IMR-90 (cell line): ENCODE measurements at regions not wholly inside any gene's neighbourhood (a gene's known extent, or its start where the extent isn't known, plus 50 kb on each side); places are given as distances from the start of the nearest gene placed in this dataset.
A peak's percentile ranks its signal among the peaks of the same experiment; 100 is the strongest.

Experiments
- ATAC-seq: fragments of 200-7000 bp; cut with Tn5 transposase; 2 replicates; pipeline ENCODE4 v1.9.1; 2020; ENCODE audit warnings: low read depth, mild to moderate bottlenecking, moderate library complexity
- BruUV-seq: library from RNA; stranded (reverse); fragments of 400-500 nt; replicated peaks from 2 replicates; lab custom pipeline; 2021; lab: Mats Ljungman, UMichigan
- CTCF ChIA-PET: fragments of 300-600 bp; formaldehyde crosslinking; extraction: SDS; loops from one replicate; lab custom pipeline; 2021; ENCODE audit warnings: antibody characterized with exemption; lab: Yijun Ruan, JAX
- POLR2A ChIA-PET: fragments of 300-600 bp; sonication (Branson Sonifier 250); formaldehyde crosslinking; loops from one replicate; lab custom pipeline; 2022; ENCODE audit warnings: antibody characterized with exemption; ENCODE audit not compliant: unreplicated experiment; lab: Charles Lee
- DNase-seq: peaks from one replicate; pipeline ENCODE4 v3.0.0; 2013
- H2AFZ ChIP-seq: replicated peaks from 2 replicates; pipeline ENCODE3; 2013; ENCODE audit warnings: low read length, mild to moderate bottlenecking; ENCODE audit not compliant: poor library complexity
- H2AK5ac ChIP-seq: 2 replicates; pipeline ENCODE4 v1.6.1; 2013; ENCODE audit warnings: low read depth, low read length, inconsistent platforms
- H2AK9ac ChIP-seq: replicated peaks from 2 replicates; pipeline ENCODE3; 2013; ENCODE audit warnings: mild to moderate bottlenecking, low read depth, low read length, moderate library complexity; ENCODE audit not compliant: poor library complexity
- H2BK120ac ChIP-seq: 2 replicates; pipeline ENCODE4 v1.6.1; 2013; ENCODE audit warnings: low read depth, low read length, inconsistent platforms
- H2BK15ac ChIP-seq: 3 replicates; pipeline ENCODE4 v1.6.1; 2013; ENCODE audit warnings: low read depth, low read length, inconsistent platforms
- H2BK20ac ChIP-seq: 2 replicates; pipeline ENCODE4 v1.6.1; 2013; ENCODE audit warnings: low read depth, mild to moderate bottlenecking, inconsistent platforms, low read length, moderate library complexity
- H2BK5ac ChIP-seq: 2 replicates; pipeline ENCODE4 v1.6.1; 2013; ENCODE audit warnings: mild to moderate bottlenecking, low read depth, low read length, inconsistent platforms; ENCODE audit not compliant: poor library complexity, severe bottlenecking
- H3K14ac ChIP-seq: replicated peaks from 2 replicates; pipeline ENCODE4 v1.6.1; 2013; ENCODE audit warnings: low read depth, low read length, inconsistent platforms
- H3K18ac ChIP-seq: 2 replicates; pipeline ENCODE4 v1.6.1; 2013; ENCODE audit warnings: low read depth, low read length, control low read depth
- H3K23ac ChIP-seq: 2 replicates; pipeline ENCODE4 v1.6.1; 2013; ENCODE audit warnings: low read depth, low read length, inconsistent platforms
- H3K27ac ChIP-seq: 2 replicates; pipeline ENCODE4 v1.5.1; 2013; ENCODE audit warnings: mild to moderate bottlenecking, control low read depth, low read length; ENCODE audit not compliant: insufficient read depth
- H3K27me3 ChIP-seq: 2 replicates; pipeline ENCODE4 v1.6.1; 2013; ENCODE audit warnings: low read length; ENCODE audit not compliant: control insufficient read depth, insufficient read depth
- H3K36me3 ChIP-seq: 2 replicates; pipeline ENCODE4 v1.6.1; 2013; ENCODE audit warnings: low read length, mixed read lengths; ENCODE audit not compliant: control insufficient read depth, insufficient read depth
- H3K4ac ChIP-seq: 2 replicates; pipeline ENCODE4 v1.6.1; 2013; ENCODE audit warnings: low read depth, low read length, inconsistent platforms
- H3K4me1 ChIP-seq: 2 replicates; pipeline ENCODE4 v1.6.1; 2013; ENCODE audit warnings: low read length, mixed read lengths; ENCODE audit not compliant: control insufficient read depth, insufficient read depth
- H3K4me2 ChIP-seq: 2 replicates; pipeline ENCODE4 v1.6.1; 2013; ENCODE audit warnings: low read depth, mild to moderate bottlenecking, control low read depth, low read length, moderate library complexity
- H3K4me3 ChIP-seq: 2 replicates; pipeline ENCODE4 v1.5.1; 2013; ENCODE audit warnings: low read depth, mild to moderate bottlenecking, control low read depth, low read length, moderate library complexity; ENCODE audit not compliant: insufficient read depth
- H3K56ac ChIP-seq: 2 replicates; pipeline ENCODE4 v1.6.1; 2013; ENCODE audit warnings: low read length, inconsistent platforms; ENCODE audit not compliant: insufficient read depth; ENCODE audit errors: extremely low read depth
- H3K79me1 ChIP-seq, 2 experiments: 2 replicates each; pipeline ENCODE4 v1.6.1; 2013; ENCODE audit warnings: low read length in 2 of 2, inconsistent platforms in 1 of 2, low read depth in 1 of 2
- H3K9ac ChIP-seq: 2 replicates; pipeline ENCODE4 v1.6.1; 2013; ENCODE audit warnings: low read depth, low read length, control low read depth
- H3K9me1 ChIP-seq: 2 replicates; pipeline ENCODE4 v1.6.1; 2013; ENCODE audit warnings: low read length, inconsistent platforms; ENCODE audit not compliant: insufficient read depth
- H3K9me3 ChIP-seq: 2 replicates; pipeline ENCODE4 v1.6.1; 2013; ENCODE audit warnings: low read length; ENCODE audit not compliant: control insufficient read depth, insufficient read depth
- H4K20me1 ChIP-seq: 2 replicates; pipeline ENCODE4 v1.6.1; 2013; ENCODE audit warnings: low read length, inconsistent platforms; ENCODE audit not compliant: insufficient read depth
- H4K5ac ChIP-seq: 2 replicates; pipeline ENCODE4 v1.6.1; 2013; ENCODE audit warnings: mild to moderate bottlenecking, low read depth, low read length, control low read depth
- H4K8ac ChIP-seq, 2 experiments: 2 replicates each; pipeline ENCODE4 v1.6.1; 2013; ENCODE audit warnings: low read depth in 2 of 2, low read length in 2 of 2, control low read depth in 1 of 2, inconsistent platforms in 1 of 2
- H4K91ac ChIP-seq: 2 replicates; pipeline ENCODE4 v1.6.1; 2013; ENCODE audit warnings: low read depth, low read length, inconsistent platforms; ENCODE audit not compliant: insufficient read depth
- CHD1 ChIP-seq: IDR thresholded peaks from 2 replicates; pipeline ENCODE4 v1.6.1; 2012; ENCODE audit warnings: low read depth, low read length, improper control_type of control experiment
- CTCF ChIP-seq: conservative IDR thresholded peaks from 2 replicates; pipeline ENCODE4 v1.5.1; 2012; ENCODE audit warnings: mild to moderate bottlenecking, low read depth, low read length, improper control_type of control experiment
- MAZ ChIP-seq: IDR thresholded peaks from 2 replicates; pipeline ENCODE4 v1.6.1; 2012; ENCODE audit warnings: low read depth, mild to moderate bottlenecking, low read length, improper control_type of control experiment, moderate library complexity, borderline replicate concordance
- POLR2A ChIP-seq: IDR thresholded peaks from 2 replicates; pipeline ENCODE4 v1.6.1; 2012; ENCODE audit warnings: mild to moderate bottlenecking, low read depth, low read length
- RCOR1 ChIP-seq: IDR thresholded peaks from 2 replicates; pipeline ENCODE4 v1.6.1; 2012; ENCODE audit warnings: mild to moderate bottlenecking, low read length, improper control_type of control experiment; ENCODE audit not compliant: insufficient replicate concordance
- RFX5 ChIP-seq: IDR thresholded peaks from 2 replicates; pipeline ENCODE4 v1.8.0; 2012; ENCODE audit warnings: low read depth, mild to moderate bottlenecking, low read length, moderate library complexity
- WGBS, 2 experiments: methylation state at CpG; one replicate each; pipeline versions ENCODE4 v1.1.5 to v1.1.7; 2013; ENCODE audit warnings: missing lambda C conversion rate in 2 of 2; ENCODE audit not compliant: insufficient read length in 1 of 2; ENCODE audit errors: extremely low coverage in 2 of 2; 5-methylcytosine and 5-hydroxymethylcytosine counted together
- dilution Hi-C: fragments of 300-500 bp; cut with HindIII; formaldehyde crosslinking; loops from one replicate; pipeline ENCODE4 v1.14.3; 2018; ENCODE audit warnings: low sequenced_read_pairs; ENCODE audit not compliant: unreplicated experiment
- in situ Hi-C: fragments of 300-500 bp; cut with MboI; formaldehyde crosslinking; loops from 3 replicates; pipeline ENCODE4 v1.14.3; 2019; ENCODE audit warnings: low sequenced_read_pairs, inconsistent platforms, mixed read lengths
- intact Hi-C: fragments of 100-400 bp; cut with micrococcal nuclease; formaldehyde crosslinking; loops from 2 replicates; pipeline ENCODE4 v1.10.0; 2022

DNA sequence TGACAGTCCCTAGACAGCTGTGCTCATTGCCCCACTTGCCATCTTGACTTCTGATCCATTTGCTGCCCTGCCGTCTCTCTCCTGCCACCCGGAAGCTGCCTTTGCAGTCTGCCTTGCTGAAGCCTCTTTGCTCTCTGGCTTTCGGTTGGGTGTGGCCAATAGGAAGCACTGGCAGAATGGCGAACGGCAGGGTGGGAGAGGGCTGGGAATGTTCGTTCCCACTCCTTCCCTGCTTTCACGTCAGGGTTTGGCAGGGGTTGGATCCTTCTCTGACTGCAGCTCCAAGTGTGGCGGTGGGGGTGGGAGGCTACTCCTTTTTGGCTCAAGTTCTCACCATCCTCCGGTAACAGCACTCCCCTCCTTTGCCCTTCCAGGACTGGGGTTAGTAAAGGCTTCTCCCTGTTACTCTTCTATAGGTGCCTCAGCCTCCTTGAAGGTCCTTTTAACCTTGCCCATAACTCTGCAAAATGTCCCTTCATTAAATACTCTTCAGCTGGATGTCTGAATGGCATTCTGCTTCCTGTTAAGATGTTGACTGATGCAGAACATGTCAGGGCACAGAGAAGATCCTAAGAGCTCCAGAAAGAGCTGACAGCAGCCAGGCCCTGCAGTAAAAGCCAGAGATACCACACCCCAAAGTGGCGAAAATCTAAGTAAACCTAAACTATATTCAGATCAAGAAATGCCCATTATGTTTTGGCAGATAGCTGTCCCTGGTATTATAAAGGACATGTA lies 299.7 kb downstream of the CDCA7 start (continued):
- TF ChIP-seq MAZ, result no peak

- no peaks in the 10 kb centered on the region; the same call in 1 of the 2 replicates for H4K20me1 ChIP-seq
- CTCF ChIA-PET, result no interaction called here
- 0 out of 2 replicates have a peak overlapping the region, but pooled peaks have one; percentile 31 for H3K23ac ChIP-seq
- peak overlapping the region; percentile 74; the same call in 1 of the 2 replicates for H3K4ac ChIP-seq
- H3K18ac ChIP-seq, result no peak overlapping the region
- no peak overlapping the region for H4K5ac ChIP-seq
- H3K14ac ChIP-seq, result peak overlapping the region; percentile 25
- peak overlapping the region; percentile 55; the same call in 1 of the 2 replicates for H4K91ac ChIP-seq
- no peak overlapping the region for H2BK5ac ChIP-seq
- no peak overlapping the region for H3K4me3 ChIP-seq
- no peak overlapping the region; a peak in 1 of 4 replicates for H4K8ac ChIP-seq
- WGBS, 2 experiments, result 90% methylated on average over 2 of the region's 5 CpGs; no CpG with 5 or more reads in 1 of the 2 experiments
- in situ Hi-C loops (no loop called here), intact Hi-C loops (loop anchor here (10.0 kb wide), 2 partner anchors 290 to 400 kb away; no protein-coding TSS in a partner anchor), dilution Hi-C loops (no loop called here)
- H3K9ac ChIP-seq, result no peak overlapping the region
- BruUV-seq, result no TSS peak
- H2AK9ac ChIP-seq, result no peak overlapping the region
- H3K79me1 ChIP-seq, result peaks cover 0 to 3% of the 10 kb centered on the region in 2 experiments; a peak in 1 of 4 replicates
- H3K27ac ChIP-seq, result no peak overlapping the region
- H3K4me2 ChIP-seq, result no peak overlapping the region
- peak overlapping the region; percentile 74 for H2AK5ac ChIP-seq
- no peaks in the 10 kb centered on the region for H3K9me3 ChIP-seq
- H3K9me1 ChIP-seq, result peaks cover 12% of the 10 kb centered on the region
- H2BK120ac ChIP-seq, result peak overlapping the region; percentile 88; the same call in 1 of the 2 replicates
- no peak overlapping the region; the same call in 1 of the 2 replicates for H3K56ac ChIP-seq
- DNase-seq, result no peak
- peaks cover 18% of the 10 kb centered on the region for H3K4me1 ChIP-seq
- TF ChIP-seq CHD1, result no peak
- TF ChIP-seq RCOR1, result no peak
- TF ChIP-seq RFX5, result no peak
- TF ChIP-seq CTCF, result no peak
- no peak for TF ChIP-seq POLR2A
- ATAC-seq, result no peak
- no peak overlapping the region for H2AFZ ChIP-seq
- POLR2A ChIA-PET, result no interaction called here
- H3K36me3 ChIP-seq, result no peaks in the 10 kb centered on the region
- 0 out of 3 replicates have a peak overlapping the region, but pooled peaks have one; percentile 93 for H2BK15ac ChIP-seq
- H2BK20ac ChIP-seq, result peak overlapping the region; percentile 46
- no peaks in the 10 kb centered on the region for H3K27me3 ChIP-seq
These were observed 300.2 kb downstream of the CDCA7 start for GRCh38 chr2:173654896-173655265.
